ENCODE measurements at regions not wholly inside any gene's neighbourhood (a gene's known extent, or its start where the extent isn't known, plus 50 kb on each side); places are given as distances from the start of the nearest gene placed in this dataset.

DNA sequence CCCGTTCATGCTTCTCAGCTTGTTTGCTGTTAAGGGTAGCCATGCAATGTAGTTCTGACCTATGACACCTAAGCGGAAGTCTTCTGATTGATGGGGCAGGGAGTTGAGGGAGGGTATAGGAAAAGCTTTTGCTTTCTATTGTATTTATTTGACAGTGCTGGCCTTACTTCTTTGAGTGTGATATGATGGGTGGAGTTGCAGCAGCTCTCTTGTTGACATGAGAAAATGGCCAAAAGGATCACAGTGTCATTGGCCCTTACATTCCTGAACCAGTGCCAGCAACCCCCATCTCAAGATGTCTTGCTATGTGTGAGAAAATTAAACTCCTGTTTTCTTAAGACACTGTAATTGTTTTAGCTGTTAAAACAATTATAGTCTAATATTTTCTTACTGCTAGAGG is 117.5 kb downstream of the SAMD5 start:
- no peak for TF ChIP-seq POLR2A (IDR thresholded peaks at IDR 0.05)
- TF ChIP-seq, protein P1, sequence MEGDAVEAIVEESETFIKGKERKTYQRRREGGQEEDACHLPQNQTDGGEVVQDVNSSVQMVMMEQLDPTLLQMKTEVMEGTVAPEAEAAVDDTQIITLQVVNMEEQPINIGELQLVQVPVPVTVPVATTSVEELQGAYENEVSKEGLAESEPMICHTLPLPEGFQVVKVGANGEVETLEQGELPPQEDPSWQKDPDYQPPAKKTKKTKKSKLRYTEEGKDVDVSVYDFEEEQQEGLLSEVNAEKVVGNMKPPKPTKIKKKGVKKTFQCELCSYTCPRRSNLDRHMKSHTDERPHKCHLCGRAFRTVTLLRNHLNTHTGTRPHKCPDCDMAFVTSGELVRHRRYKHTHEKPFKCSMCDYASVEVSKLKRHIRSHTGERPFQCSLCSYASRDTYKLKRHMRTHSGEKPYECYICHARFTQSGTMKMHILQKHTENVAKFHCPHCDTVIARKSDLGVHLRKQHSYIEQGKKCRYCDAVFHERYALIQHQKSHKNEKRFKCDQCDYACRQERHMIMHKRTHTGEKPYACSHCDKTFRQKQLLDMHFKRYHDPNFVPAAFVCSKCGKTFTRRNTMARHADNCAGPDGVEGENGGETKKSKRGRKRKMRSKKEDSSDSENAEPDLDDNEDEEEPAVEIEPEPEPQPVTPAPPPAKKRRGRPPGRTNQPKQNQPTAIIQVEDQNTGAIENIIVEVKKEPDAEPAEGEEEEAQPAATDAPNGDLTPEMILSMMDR (IDR thresholded peaks at IDR 0.05): no peak

All from esophagus squamous epithelium (tissue), 4 donors.